Kidney (tissue), 13 donors: ENCODE measurements at regions not wholly inside any gene's neighbourhood (a gene's known extent, or its start where the extent isn't known, plus 50 kb on each side); places are given as distances from the start of the nearest gene placed in this dataset.

Experiments used
- DNase-seq, 5 donors: peaks; one replicate each; pipeline ENCODE4 v3.0.0-alpha.2; 2013 to 2020
- FAIRE-seq: peaks from 2 replicates; lab custom pipeline; 2012; peaks lifted over from hg19 to GRCh38; lab: Jason Lieb, UNC
- H3K27ac ChIP-seq, 2 donors: one replicate each; pipeline ENCODE4 v1.7.0; 2013; ENCODE audit warnings: low read depth in 2 of 2, low read length in 2 of 2, inconsistent platforms in 1 of 2
- H3K27me3 ChIP-seq: one replicate; pipeline ENCODE4 v1.7.1; 2013; ENCODE audit warnings: low read length, inconsistent platforms; ENCODE audit not compliant: control insufficient read depth, insufficient read depth
- H3K36me3 ChIP-seq, 3 donors: one replicate each; pipeline versions ENCODE4 v1.7.0 to v1.7.1; 2013; ENCODE audit warnings: low read length in 3 of 3, control low read depth in 1 of 3, inconsistent platforms in 1 of 3; ENCODE audit not compliant: insufficient read depth in 3 of 3, control insufficient read depth in 2 of 3
- H3K4me1 ChIP-seq, 3 donors: one replicate each; pipeline versions ENCODE4 v1.7.0 to v1.7.1; 2013; ENCODE audit warnings: low read length in 3 of 3, inconsistent platforms in 1 of 3, low read depth in 1 of 3; ENCODE audit not compliant: control insufficient read depth in 2 of 3, insufficient read depth in 2 of 3
- H3K4me3 ChIP-seq, 3 donors: one replicate each; pipeline versions ENCODE4 v1.7.0 to v1.8.1; 2013; ENCODE audit warnings: low read length in 3 of 3, control low read depth in 1 of 3, inconsistent platforms in 1 of 3
- H3K9ac ChIP-seq, 3 donors: one replicate each; pipeline versions ENCODE4 v1.7.0 to v1.7.1; 2013; ENCODE audit warnings: low read length in 3 of 3, control low read depth in 1 of 3, inconsistent platforms in 1 of 3
- H3K9me3 ChIP-seq, 3 donors: one replicate each; pipeline versions ENCODE4 v1.7.0 to v1.7.1; 2013; ENCODE audit warnings: low read length in 3 of 3, control low read depth in 1 of 3, inconsistent platforms in 1 of 3; ENCODE audit not compliant: control insufficient read depth in 2 of 3, insufficient read depth in 1 of 3
- CTCF ChIP-seq: IDR thresholded peaks from 3 replicates; pipeline ENCODE4 v1.5.1; 2012; ENCODE audit warnings: mild to moderate bottlenecking, moderate library complexity, borderline replicate concordance; ENCODE audit not compliant: insufficient read depth; ENCODE audit errors: extremely low read depth
- intact Hi-C: fragments of 100-400 bp; cut with DNase I; formaldehyde crosslinking; loops from one replicate; pipeline ENCODE4 v1.11.1; 2022
- donor health status: control.
- donor health status: control.
- donor health status: control.
- donor health status: control.
- donor health status: control.
- donor health status: DM: yes; HTN: yes; CAD: no.
- donor health status: Normal renal cell carcinoma (clear cell type).

- FAIRE-seq, result no peak
Measured at GRCh38 chr5:121707178-121707577, 144.5 kb upstream of the FTMT start.

GRCh38 chr5:121711416-121711815 lies 140.3 kb upstream of the FTMT start:
- no peaks in the 10 kb centered on the region for H3K9me3 ChIP-seq
- no peak overlapping the region for H3K4me3 ChIP-seq
- no peaks in the 10 kb centered on the region for H3K27me3 ChIP-seq
- DNase-seq (no peak), FAIRE-seq (no peak)
- no peak overlapping the region for H3K9ac ChIP-seq
- H3K36me3 ChIP-seq, result no peaks in the 10 kb centered on the region
- no peak overlapping the region for H3K27ac ChIP-seq
- intact Hi-C loops, result no loop called here
- TF ChIP-seq CTCF, result no peak
- no peaks in the 10 kb centered on the region for H3K4me1 ChIP-seq

More at GRCh38 chr5:121707178-121707577, 144.5 kb upstream of the FTMT start:
- Histone ChIP-seq H3K27me3 (no peaks in the 10 kb centered on the region), H3K4me3 (no peak overlapping the region), H3K27ac (no peak overlapping the region), H3K9ac (no peak overlapping the region), H3K4me1 (no peaks in the 10 kb centered on the region), H3K9me3 (no peaks in the 10 kb centered on the region), H3K36me3 (no peaks in the 10 kb centered on the region)
- DNase-seq, result no peak
- no peak for TF ChIP-seq CTCF
- intact Hi-C loops, result no loop called here

GRCh38 chr5:121719255-121719654 lies 132.4 kb upstream of the FTMT start:
- H3K4me1 ChIP-seq, result no peaks in the 10 kb centered on the region
- intact Hi-C loops, result no loop called here
- DNase-seq (no peak), FAIRE-seq (no peak)
- H3K27ac ChIP-seq, result no peak overlapping the region
- H3K9ac ChIP-seq, result no peak overlapping the region
- TF ChIP-seq CTCF, result no peak
- H3K4me3 ChIP-seq, result no peak overlapping the region
- H3K9me3 ChIP-seq, result no peaks in the 10 kb centered on the region
- H3K36me3 ChIP-seq, result no peaks in the 10 kb centered on the region
- H3K27me3 ChIP-seq, result no peaks in the 10 kb centered on the region

- Histone ChIP-seq H3K9me3 (no peaks in the 10 kb centered on the region), H3K27ac (no peak overlapping the region)
Measured at GRCh38 chr5:121725450-121725849, 126.2 kb upstream of the FTMT start.

More at GRCh38 chr5:121725450-121725849, 126.2 kb upstream of the FTMT start:
- no peak overlapping the region for H3K4me3 ChIP-seq
- no peaks in the 10 kb centered on the region for H3K4me1 ChIP-seq
- DNase-seq (no peak), FAIRE-seq (no peak)
- no peaks in the 10 kb centered on the region for H3K27me3 ChIP-seq
- TF ChIP-seq CTCF, result no peak
- H3K9ac ChIP-seq, result no peak overlapping the region
- intact Hi-C loops, result no loop called here
- H3K36me3 ChIP-seq, result no peaks in the 10 kb centered on the region
